ENCODE measurements at regions not wholly inside any gene's neighbourhood (a gene's known extent, or its start where the extent isn't known, plus 50 kb on each side); places are given as distances from the start of the nearest gene placed in this dataset.
"Not testable (repeated sequence)": the region's sequence is repeated elsewhere in the genome, so short reads cannot be mapped to it uniquely, and the experiment has no call there.

DNA sequence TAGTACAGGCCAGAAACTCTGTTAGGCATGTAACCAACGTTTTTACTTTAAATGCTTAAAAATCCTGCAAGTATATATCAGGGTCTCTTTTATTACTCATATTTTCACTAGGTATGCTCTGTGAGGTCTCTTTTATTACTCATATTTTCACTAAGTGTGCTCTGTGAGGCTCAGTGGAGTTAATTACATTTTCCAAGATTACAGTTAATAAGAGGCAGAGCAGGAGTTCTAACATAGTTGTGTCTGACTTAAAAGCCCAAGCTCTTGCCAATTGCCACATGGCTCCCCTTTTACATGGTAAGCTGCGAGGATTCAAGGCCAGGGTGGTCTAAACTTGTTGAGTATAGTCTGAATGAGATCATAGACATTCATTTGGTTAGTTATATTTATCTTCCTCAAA is 81.0 kb upstream of the ARMCX2 start:
- no peak overlapping the region for H3K4me3 ChIP-seq (ENCODE audit: low read depth, low read length)
- TF ChIP-seq, protein P1, sequence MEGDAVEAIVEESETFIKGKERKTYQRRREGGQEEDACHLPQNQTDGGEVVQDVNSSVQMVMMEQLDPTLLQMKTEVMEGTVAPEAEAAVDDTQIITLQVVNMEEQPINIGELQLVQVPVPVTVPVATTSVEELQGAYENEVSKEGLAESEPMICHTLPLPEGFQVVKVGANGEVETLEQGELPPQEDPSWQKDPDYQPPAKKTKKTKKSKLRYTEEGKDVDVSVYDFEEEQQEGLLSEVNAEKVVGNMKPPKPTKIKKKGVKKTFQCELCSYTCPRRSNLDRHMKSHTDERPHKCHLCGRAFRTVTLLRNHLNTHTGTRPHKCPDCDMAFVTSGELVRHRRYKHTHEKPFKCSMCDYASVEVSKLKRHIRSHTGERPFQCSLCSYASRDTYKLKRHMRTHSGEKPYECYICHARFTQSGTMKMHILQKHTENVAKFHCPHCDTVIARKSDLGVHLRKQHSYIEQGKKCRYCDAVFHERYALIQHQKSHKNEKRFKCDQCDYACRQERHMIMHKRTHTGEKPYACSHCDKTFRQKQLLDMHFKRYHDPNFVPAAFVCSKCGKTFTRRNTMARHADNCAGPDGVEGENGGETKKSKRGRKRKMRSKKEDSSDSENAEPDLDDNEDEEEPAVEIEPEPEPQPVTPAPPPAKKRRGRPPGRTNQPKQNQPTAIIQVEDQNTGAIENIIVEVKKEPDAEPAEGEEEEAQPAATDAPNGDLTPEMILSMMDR (IDR thresholded peaks at IDR 0.05; ENCODE audit: borderline replicate concordance, insufficient read depth, low read depth, low read length): no peak

DNA sequence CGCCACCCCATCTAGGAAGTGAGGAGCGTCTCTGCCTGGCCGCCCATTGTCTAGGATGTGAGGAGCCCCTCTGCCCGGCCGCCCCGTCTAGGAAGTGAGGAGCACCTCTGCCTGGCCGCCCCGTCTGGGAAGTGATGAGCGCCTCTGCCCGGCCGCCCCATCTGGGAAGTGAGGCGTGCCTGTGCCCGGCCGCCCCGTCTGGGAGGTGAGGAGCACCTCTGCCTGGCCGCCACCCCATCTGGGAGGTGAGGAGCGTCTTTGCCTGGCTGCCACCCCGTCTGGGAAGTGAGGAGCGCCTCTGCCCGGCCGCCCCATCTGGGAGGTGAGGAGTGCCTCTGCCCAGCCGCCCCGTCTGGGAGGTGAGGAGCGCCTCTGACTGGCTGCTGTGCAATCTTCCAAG is 79.2 kb upstream of the ARMCX2 start:
- not testable (repeated sequence) for H3K4me3 ChIP-seq (ENCODE audit: low read depth, low read length)

DNA sequence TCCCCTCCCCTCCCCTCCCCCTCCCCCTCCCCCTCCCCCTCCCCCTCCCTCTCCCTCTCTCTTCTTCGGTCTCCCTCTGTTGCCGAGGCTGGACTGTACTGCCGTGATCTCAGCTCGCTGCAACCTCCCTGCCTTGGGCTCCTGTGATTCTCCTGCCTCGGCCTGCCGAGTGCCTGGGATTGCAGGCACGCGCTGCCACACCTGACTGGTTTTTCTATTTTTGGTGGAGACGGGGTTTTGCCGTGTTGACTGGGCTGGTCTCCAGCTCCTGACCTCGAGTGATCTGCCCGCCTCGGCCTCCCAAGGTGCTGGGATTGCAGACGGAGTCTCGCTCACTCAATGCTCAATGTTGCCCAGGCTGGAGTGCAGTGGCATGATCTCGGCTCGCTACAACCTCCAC is 78.8 kb upstream of the ARMCX2 start:
- not testable (repeated sequence) for H3K4me3 ChIP-seq (ENCODE audit: low read depth, low read length)

DNA sequence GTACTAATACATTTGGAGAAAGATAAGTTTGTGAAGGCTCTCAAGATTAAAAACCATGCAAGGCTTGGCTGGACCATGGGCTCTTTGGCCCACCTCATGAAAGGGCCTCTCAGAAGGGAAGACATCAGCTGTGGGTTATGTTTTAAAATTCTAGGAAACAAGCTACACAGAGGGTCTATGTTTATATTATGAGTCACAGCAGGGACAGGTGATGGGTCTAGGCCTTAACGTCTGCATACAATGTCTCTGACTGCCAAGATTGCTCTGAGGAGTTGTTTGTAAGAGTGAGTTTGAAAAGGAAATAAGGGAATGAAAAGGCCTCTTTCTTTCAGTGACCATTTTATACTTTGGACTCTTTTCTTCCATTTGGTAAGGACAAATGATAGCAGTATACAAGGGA is 77.0 kb upstream of the ARMCX2 start:
- TF ChIP-seq, protein P1 (IDR thresholded peaks at IDR 0.05; ENCODE audit: borderline replicate concordance, insufficient read depth, low read depth, low read length): no peak

DNA sequence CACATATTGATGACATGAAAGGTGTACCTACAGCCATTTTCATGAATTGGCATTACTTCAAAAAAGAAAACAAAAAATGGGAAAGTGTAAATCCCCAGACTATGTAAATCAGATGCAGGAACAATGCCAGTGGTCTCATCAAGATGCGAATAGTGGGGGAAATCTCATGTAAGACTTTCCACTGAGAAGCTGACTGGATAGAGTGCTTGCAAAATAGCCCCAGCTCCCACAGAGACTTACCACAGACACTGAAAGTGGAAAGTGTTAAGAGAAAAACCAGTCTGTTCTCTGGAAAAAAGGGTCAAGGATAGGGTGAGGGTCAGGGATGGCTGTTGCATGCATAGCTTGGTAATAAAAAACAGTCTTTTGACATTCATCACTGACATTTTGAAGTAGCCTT is 73.2 kb upstream of the ARMCX2 start:
- TF ChIP-seq, protein P1 (IDR thresholded peaks at IDR 0.05; ENCODE audit: borderline replicate concordance, insufficient read depth, low read depth, low read length): no peak
- no peak overlapping the region for H3K4me3 ChIP-seq (ENCODE audit: low read depth, low read length)

More for the DNA sequence above, 77.0 kb upstream of the ARMCX2 start:
- no peak overlapping the region for H3K4me3 ChIP-seq (ENCODE audit: low read depth, low read length)

DNA sequence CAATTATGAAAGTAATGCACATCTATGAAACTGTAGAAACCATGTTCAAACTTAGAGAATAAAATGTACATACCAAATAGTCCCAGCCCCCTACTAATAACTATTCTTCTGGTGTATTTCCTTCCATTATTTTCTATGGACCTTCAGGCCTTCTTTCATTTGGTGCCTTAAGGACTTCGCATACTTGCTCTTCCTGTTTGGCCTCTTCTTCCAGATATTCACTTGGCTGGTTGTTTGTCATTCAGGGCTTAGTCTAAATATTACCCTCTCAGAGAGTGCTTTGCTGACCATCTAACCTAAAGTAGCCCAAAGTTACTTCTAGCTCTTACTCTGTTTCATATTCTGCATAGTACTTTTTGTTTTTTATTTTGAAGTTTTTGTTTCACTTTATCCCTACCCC is 70.3 kb upstream of the ARMCX2 start:
- no peak overlapping the region for H3K4me3 ChIP-seq (ENCODE audit: low read depth, low read length)
- TF ChIP-seq, protein P1 (IDR thresholded peaks at IDR 0.05; ENCODE audit: borderline replicate concordance, insufficient read depth, low read depth, low read length): no peak

All from GM12875 (cell line).